HG03460 (cell line): ENCODE measurements at regions not wholly inside any gene's neighbourhood (a gene's known extent, or its start where the extent isn't known, plus 50 kb on each side); places are given as distances from the start of the nearest gene placed in this dataset.

Experiments
- ATAC-seq: cut with Tn5 transposase; IDR thresholded peaks from one replicate; pipeline ENCODE4 v1.9.1; 2021; ENCODE audit not compliant: unreplicated experiment

DNA sequence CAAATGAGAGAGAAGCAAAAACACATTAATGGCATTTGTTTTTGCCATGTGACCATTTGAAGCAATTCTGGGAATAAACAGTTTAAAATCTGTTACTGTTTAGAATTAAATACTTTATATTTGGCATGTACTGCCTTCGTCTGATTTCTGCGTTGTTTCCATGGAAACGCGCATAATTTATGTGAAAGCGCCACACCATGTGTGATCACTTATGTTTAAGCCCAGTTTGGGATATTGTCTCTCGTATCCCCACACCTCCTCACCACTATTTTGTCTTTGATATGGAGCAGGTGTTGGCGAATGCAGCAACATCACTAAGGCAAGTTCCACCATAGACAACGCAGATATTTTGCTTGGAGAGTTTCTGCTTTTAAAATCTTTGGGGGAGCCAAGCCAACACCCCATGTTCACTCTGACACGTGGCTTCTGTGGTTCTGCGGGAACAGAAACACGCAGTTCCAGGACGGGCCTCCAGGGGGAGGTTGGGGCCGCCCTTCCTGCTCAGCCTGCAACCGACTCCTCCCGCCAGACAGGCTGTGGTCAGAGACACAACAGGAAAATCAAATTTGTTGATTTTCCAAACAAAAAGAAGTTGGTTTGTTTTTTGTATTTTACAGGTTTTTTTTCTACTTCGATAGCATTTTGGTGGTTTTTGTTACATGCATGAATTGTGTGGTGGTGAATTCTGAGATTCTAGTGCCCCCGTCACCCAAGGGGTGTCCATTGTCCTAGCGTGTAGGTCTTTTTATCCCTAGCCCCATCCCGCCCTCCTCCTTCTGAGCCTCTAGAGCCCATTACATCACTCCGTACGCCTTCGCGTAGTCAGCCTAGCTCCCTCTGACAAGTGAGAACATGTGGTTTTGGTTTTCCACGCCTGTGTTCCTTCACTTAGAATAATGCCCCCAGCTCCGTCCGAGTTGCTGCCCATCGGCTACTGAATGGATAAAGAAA lies 101.9 kb upstream of the SFSWAP start:
- no peak for ATAC-seq

DNA sequence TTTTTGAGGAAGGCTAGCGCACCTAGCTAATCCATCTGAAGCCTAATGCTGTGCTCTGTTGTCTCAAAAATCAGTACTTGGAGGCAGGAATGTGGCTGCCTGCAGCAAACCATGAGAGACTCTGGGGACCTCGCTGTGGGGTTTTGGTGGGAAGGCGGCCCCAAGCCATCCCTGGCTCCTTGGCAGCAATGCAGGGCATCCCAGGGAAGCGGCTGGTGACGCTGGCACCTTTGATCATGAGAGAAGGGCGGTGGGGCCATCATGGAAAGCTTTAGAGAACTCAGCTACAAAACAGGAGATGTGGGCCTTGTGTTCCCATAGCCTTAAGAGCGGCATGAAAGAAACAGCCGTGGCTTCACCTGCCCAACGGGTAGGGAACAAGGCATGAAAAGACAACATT lies 101.1 kb upstream of the SFSWAP start:
- no peak for ATAC-seq

DNA sequence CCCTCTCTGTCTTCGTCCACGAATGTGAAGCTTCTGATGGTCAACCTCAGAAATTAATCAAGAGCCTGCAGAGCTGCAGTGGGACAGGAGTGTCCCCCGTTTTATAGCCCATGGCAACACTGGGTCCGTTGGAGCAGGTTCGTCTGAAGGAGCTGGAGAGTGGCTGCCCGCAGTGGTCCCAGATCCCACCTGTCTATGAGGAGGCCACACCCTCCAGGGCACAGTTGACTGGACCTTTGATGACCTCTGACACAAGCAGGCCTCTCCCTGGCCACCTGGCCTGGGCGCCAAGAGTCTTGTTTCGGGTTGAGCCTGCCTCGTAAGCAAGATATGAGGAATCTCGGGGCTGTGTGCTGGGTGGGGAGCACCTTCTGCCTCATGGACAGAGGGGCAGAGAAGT lies 100.7 kb upstream of the SFSWAP start:
- no peak for ATAC-seq

DNA sequence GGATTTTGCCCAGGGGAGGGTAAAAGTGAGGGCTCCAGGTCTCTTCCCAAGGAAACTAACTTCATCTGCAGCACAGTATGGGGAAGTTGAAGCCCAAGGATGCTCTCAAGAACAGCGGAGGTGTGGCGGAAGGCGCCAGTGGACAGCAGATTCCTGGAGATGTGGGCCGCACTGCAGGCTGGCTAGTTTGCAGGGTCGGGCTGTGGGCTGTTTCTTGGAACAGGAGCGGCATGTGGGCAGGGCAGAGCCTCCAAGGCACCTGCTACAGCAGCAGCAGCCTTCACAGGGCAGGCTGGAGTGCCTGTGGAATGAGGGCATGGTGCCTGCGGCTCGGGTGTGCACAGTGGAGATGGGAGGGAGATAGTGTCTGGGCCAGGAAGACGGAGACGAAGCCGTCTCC lies 100.0 kb upstream of the SFSWAP start:
- ATAC-seq, result no peak

DNA sequence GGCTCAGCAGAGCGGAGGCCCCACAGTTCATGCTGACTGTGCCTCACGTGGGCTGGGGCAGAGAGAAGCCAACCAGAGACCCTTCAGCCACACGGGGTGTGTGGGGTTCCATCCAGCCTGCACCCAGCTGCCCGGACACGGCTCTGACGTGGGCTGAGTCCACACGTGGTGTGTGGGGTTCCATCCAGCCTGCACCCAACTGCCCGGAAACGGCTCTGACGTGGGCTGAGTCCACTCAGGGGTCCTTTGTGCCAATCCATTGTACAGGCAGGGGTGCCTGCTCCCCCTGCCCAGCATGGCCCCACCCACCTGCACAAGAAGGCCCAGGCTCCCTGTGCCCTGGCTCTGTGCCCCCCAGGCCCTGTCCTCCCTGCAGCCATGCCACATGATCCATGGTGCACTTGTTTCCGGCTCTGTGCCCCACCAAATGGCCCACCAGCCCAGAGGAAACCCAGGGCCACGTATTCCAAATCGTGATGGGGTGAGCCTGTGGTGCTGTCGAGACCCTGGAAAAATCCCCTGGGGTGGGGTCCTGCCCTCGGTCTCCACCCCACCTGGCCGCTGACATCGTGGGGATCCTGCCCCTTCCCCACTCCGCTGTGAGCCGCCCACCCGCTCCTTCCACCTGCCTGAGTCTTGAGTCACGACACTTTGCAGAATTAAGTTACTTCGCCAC lies 99.3 kb upstream of the SFSWAP start:
- ATAC-seq, result no peak

DNA sequence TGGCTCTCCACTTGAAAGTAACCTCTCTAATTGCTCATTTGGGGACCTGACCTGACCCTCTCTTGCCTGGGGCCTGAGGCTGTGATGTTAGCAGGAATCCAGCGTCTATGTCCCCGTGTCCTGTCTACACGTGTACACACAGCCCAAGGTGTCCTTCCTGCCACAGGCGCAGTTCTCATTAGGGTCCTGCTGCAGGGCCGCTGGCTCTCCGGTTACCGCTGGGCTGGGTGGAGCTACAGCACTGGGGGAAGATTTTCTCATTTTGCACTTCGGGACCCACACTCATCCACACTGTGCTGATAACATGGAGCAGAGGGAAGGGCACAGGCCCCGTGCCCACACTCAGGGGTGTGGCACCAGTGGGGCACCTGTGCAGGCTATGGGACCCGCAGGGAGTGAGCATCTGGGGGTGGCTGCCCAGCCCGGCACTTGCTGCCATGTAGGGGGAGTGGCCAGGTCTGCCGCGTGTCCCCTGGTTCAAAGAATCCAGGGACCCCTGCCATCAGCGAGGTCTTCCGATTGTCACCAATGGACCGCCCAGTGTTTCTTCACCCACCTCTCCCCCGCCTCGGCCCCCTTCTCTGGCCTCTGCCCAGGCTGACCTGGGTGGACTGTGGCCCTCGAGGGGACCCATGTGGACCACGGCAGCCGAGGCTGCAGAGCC lies 98.7 kb upstream of the SFSWAP start:
- no peak for ATAC-seq

DNA sequence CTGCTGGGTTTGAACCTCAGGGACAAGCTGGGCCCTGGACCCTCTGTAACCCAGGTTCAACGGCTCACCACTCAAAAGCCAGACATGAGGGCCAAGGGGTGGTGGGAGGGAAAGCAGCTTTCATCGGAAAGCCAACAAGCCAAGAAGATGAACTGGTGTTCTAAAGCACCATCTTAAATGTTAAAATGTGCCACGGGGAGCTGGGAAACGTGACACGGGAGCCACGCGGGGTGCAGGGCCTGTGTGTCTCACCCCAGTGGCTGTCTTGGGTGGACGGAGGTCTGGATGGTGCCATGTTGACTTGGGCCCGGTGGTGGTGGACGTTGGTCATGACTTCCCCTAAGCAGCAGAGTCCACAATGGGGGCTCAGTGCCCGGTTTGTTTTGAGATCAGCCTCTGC lies 97.7 kb upstream of the SFSWAP start:
- no peak for ATAC-seq

DNA sequence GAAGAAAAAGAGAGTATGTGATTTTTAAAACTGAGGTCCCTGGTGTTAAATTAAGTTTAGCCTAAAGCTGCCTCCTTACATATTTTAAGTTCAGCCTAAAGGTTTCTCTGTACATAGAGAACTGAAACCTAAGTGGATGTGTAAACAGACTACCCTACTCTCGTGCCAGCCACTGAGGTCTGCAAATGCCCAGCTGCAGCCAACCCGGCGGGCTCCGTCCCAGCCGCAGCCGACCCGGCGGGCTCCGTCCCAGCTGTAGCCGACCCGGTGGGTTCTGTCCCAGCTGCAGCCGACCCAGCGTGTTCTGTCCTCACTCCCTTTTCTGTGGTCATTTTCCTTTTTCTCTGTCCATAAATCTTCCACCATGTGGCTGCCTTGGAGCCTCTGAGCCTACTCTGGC lies 97.2 kb upstream of the SFSWAP start:
- peak; percentile 46 for ATAC-seq

DNA sequence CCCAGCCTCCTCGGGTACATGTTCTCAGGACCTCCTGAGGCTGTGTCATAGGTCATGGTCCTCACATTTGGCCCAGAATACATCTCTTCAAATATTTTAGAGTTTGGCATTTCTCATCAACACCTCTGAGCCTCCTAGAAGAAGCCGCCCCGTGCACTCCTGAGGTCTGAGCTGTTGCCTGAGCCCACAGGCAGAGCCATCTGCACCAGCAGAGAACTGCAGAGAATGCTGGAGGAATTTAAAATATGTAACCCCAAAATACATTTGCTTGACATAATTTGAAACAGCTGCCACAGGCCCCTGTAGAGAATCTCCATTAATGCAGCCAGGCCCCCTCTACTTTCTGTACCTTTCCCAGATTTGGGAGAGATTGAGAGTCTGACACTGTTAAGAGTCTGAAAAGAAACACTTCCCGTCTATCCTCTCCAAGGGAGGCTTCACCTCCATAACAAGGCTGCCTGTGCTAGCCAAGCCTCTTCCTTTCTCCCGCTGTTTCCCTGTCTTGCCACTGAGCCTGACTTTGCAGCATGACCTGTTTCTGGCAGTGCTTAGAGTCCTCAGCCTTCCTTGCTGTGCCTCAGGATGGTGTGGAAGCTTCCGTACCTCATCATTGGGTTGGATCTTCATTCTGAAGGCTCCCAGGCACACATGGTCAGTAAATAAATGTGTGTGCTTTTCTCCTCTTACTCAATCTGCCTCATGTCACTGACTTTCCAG lies 95.4 kb upstream of the SFSWAP start:
- no peak for ATAC-seq

DNA sequence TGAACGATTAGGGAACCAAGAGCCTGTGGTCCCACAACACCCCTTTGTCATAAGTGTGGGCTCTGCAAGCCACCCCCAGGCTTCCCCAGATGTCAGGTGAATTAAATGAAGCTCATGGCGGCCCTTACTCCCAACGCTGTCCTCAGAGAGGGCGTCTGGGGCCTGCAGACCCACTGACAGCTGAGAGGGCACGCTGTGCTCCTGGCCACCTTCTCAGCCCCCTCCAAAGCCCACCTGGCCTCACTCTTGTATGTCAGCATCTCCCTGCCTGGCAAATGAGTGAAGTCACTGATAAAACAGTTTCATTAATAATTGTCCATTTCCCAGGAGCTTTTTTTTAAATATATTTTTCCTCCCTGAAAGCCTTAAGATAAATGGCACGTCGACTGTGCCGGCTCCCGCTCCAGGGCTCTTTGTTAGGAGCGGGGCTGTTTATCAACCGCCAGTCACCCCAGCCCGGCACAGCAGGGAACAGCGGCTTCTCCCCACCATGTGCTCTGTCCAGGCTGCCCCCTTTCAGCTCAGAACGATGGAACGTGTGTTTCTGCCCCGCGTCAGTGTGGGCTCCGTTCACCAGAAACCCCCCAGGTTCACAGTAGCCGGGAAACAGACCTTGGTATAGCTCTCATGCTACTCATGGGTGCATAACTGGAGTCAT lies 94.7 kb upstream of the SFSWAP start:
- no peak for ATAC-seq

DNA sequence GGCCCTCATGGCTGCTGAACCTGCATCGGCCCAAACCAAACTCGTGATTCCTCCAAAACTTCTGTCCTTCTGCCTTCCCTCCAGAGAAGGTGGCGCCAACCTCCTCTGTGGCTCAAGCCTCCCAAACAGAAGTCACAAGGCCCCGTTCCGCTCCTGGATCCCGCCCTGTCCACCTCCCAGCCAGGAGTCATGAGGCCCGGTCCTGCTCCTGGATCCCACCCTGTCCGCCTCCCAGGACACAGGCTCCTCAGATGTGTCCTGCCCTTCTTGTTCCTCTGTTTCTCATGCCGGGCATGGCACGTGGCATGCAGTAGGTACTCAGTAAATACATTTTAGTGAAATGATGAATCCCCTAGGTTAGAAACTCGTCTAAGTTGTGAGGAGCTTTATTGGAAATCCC lies 94.2 kb upstream of the SFSWAP start:
- ATAC-seq, result no peak

DNA sequence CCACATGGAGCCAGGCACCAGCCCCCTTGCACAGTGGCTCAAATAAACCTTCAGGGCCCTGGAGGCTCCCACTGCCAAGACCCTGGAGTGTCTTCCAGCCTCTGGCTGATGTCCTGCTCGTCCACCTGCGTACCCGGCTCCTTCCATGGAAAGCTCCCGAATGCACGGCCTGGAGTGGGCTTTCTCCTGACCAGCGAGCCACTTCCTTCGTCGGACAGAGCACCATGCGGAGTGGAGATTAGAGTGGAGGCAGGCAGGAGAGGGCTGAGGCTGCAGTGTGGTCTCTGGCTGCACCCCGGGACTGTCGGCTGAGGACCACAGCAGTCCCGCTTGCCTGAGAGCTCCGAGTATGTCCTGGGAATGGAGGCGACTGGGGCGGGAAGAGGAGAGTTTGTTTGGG lies 93.7 kb upstream of the SFSWAP start:
- no peak for ATAC-seq

DNA sequence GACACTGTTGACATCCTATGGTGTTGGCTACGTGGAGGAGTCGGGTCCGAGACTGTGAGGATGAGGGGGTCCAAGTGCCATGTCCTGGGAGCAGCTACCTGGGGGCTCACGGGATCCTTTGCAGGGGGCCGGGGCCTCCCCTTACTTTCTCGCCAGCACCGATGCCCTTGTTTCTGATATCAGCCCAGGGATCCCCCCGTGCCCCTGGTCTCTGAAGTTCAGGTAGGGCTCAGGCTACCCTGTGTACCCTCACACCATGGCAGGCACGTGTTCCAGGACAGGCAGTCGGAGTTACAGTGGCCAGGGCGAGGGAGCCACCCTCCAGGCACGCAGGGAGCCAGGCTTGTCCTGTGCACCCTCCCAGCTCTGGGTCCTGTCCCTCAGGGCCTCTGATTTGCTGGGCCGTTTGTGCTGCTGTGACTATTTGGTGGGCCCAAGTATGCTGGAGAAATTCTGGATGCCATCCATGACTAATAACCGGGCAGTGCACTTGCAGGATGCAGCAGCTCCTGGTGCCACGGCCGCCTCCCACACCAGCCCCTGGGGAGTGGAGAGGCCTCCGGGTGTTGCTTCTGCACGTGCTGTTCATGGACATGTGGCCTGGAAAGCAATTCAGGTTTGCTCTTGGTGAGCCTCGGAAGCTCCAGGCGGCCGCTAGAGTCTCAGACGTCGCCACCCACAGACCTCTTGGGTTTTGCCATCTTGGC lies 93.1 kb upstream of the SFSWAP start:
- no peak for ATAC-seq

DNA sequence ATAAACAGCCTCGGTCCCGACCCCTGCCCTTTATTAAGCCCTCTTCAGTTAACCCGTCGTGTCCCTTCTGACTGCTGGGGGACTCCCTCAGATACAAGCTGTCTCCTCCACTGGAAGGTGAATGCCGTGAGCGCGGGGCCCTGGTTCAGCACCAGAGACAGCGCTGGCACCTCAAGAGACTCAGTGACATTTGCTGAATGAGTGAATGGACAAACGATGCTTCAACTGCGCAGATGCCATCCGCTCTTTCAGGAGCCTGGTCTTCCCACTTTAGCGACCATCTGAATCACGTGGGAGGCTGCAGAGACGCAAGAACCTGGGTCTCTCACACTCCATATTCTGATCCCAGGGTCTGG lies 92.6 kb upstream of the SFSWAP start:
- no peak for ATAC-seq

DNA sequence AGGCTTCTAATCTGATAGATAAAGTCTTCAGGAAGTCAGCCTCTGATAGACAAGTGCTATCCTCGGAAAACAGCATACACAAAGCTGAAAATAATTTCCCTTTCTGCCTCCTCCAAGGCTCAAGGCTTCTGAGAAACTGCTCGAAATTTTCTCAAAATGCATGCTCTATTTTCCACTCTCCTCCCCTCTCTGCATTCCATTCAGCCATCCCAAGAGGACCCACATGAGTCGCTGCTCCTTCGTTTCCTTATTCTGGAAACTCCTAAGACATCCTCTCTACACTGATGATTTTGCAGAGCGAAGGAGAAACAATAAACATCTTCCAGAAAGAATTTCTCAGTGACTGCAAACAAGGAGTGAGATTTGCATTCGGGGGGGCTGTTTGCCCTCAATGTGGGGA lies 92.2 kb upstream of the SFSWAP start:
- no peak for ATAC-seq

DNA sequence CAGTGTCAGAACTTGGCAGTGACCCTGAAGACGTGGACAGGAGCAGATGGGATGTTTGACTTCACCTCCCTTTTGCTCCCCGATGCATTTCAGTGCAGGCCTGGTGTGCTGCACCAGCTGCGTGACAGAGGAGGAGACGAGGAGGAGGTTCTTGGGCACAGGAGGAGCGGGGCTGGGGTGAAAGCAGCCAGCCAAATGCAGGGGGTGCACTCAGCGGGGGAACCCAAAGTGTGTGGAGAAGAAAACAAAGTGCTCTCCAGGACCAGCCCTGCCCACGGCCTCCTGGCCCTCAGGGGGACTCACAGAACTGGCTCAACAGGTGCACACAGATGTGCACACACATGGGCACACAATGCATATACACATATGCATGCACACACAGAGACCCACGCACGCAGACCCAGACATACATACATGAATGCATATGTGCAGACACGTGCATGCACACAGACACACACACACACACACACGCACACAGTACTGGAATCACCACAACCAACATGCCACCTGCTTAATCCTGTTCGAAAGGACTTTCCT lies 91.7 kb upstream of the SFSWAP start:
- ATAC-seq, result no peak

DNA sequence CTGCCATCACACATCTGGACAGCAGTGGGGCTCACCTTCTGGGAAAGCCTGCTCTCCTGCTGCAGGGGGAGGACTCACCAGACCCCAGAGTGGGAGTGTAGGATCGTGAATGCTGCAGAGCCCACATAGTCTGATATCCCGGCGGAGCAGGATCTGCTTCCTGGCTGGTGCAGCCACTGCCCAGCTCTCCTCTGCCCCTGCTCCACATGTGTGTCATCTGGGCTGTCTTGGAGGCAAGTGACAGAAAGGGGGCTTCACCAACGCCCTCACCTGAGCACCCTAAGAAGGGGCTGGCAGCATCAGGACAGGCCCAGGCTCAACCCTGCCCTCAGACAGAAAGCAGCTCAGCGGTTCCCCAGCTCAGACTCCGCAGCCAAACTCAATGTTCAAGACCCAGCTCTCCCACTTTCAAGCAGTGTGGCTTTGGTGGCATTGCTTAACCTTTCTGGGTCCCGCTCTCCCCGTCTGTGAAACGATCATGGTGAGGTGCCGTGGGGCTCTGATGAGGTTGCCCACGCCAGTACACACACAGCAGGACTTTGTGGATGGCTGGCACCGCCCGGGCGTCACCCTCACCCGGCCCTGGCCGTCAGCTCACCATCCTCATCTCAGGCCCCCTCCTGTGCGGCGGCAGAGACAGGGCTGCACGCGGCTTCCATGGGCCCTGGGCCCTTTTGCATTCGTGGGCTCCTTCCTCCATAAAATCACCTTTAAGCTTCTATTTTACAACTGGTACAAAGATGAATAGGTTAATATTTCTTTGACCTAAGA lies 91.0 kb upstream of the SFSWAP start:
- ATAC-seq, result no peak

DNA sequence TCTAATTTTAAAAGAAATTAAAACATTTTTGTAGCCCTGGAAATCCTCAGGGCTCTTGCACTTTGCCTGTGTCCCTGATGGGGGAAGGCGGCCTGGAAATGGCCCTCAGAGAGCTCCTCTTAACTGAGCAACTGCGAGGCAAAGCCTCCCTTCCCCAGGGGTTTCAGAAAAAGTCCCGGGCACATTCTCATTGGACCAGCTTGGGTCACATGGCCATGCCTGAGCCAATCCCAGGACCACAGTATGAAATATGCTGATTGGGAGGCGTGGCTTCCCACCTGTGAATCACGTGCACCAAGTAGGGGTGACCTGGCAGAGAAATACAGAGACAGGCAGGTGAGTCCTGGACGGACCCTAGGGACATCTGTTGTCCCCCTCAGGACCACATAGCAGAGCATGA lies 90.4 kb upstream of the SFSWAP start:
- ATAC-seq, result no peak

DNA sequence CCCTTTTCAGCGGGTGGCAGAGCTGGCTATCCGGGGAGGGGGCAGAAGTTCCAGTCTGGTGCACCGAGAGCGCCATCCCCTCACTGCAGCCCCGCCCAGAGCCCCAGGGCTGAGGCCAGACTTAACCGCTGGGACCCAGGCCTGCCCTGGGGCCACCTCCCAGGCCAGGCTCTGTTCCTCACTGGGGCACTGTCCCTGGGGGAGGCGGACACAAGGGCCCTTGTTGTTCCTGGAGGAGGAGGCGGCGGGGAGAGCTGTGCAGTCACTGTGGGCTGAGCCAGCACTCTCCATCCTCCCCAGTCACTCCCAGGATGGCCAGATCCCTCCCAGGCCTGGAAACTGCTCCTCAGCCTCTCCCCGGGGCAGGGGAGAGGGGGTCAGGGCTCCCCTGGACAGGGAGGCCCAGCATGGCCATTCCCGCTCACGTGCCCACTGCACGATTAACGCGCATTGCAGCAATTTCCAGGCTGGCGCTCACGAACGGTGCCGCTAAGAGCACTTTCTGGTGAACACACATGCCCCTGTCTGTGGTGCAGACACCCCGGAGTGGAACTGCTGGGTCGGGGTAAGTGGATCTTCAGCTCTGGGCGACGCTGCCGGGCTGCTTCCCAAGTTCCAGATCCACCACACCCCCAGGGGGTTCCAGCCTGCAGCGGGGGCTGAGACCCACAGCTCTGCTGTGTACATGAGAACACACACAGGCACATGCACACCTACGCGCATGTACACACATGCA lies 89.8 kb upstream of the SFSWAP start:
- ATAC-seq, result no peak
